ENCODE measurements at regions not wholly inside any gene's neighbourhood (a gene's known extent, or its start where the extent isn't known, plus 50 kb on each side); places are given as distances from the start of the nearest gene placed in this dataset.

- no peaks in the 10 kb centered on the region for H3K4me1 ChIP-seq (ENCODE audit: control insufficient read depth, insufficient read depth, low read length)
- no peak overlapping the region for H3K4me3 ChIP-seq (ENCODE audit: low read length)
- H3K27me3 ChIP-seq (replicated peaks; ENCODE audit: control insufficient read depth, insufficient read depth, low read length), result no peaks in the 10 kb centered on the region
- no peak overlapping the region for H3K9ac ChIP-seq (ENCODE audit: low read length)
- H3K36me3 ChIP-seq (ENCODE audit: control insufficient read depth, insufficient read depth, low read length, severe bottlenecking), result no peaks in the 10 kb centered on the region
- H3K9me3 ChIP-seq (ENCODE audit: control insufficient read depth, low read length), result no peaks in the 10 kb centered on the region
- no peak for DNase-seq (ENCODE audit: low read depth)
These were observed 139.4 kb downstream of the OSR1 start for GRCh38 chr2:19219060-19219459.

GRCh38 chr2:19218166-19218565, 140.3 kb downstream of the OSR1 start:
- no peak overlapping the region for H3K4me3 ChIP-seq (ENCODE audit: low read length)
- H3K9me3 ChIP-seq (ENCODE audit: control insufficient read depth, low read length), result no peaks in the 10 kb centered on the region
- DNase-seq (ENCODE audit: low read depth), result no peak
- no peaks in the 10 kb centered on the region for H3K36me3 ChIP-seq (ENCODE audit: control insufficient read depth, insufficient read depth, low read length, severe bottlenecking)
- no peaks in the 10 kb centered on the region for H3K27me3 ChIP-seq (replicated peaks; ENCODE audit: control insufficient read depth, insufficient read depth, low read length)
- H3K4me1 ChIP-seq (ENCODE audit: control insufficient read depth, insufficient read depth, low read length), result no peaks in the 10 kb centered on the region
- H3K9ac ChIP-seq (ENCODE audit: low read length), result no peak overlapping the region

GRCh38 chr2:19216676-19217602, 141.5 kb downstream of the OSR1 start:
- H3K27me3 ChIP-seq (replicated peaks; ENCODE audit: control insufficient read depth, insufficient read depth, low read length), result no peaks in the 10 kb centered on the region
- peak; percentile 38 for DNase-seq (ENCODE audit: low read depth)

GRCh38 chr2:19216238-19216637, 142.2 kb downstream of the OSR1 start:
- no peaks in the 10 kb centered on the region for H3K4me1 ChIP-seq (ENCODE audit: control insufficient read depth, insufficient read depth, low read length)
- H3K27me3 ChIP-seq (replicated peaks; ENCODE audit: control insufficient read depth, insufficient read depth, low read length), result no peaks in the 10 kb centered on the region
- no peaks in the 10 kb centered on the region for H3K36me3 ChIP-seq (ENCODE audit: control insufficient read depth, insufficient read depth, low read length, severe bottlenecking)
- DNase-seq (ENCODE audit: low read depth), result no peak
- H3K9me3 ChIP-seq (ENCODE audit: control insufficient read depth, low read length), result no peaks in the 10 kb centered on the region
- H3K4me3 ChIP-seq (ENCODE audit: low read length), result no peak overlapping the region
- no peak overlapping the region for H3K9ac ChIP-seq (ENCODE audit: low read length)

More at GRCh38 chr2:19216676-19217602, 141.5 kb downstream of the OSR1 start:
- Histone ChIP-seq H3K4me1 (ENCODE audit: control insufficient read depth, insufficient read depth, low read length) (no peaks in the 10 kb centered on the region), H3K9me3 (ENCODE audit: control insufficient read depth, low read length) (no peaks in the 10 kb centered on the region), H3K36me3 (ENCODE audit: control insufficient read depth, insufficient read depth, low read length, severe bottlenecking) (no peaks in the 10 kb centered on the region), H3K9ac (ENCODE audit: low read length) (no peak overlapping the region), H3K4me3 (ENCODE audit: low read length) (no peak overlapping the region)

- no peak for DNase-seq (ENCODE audit: low read depth)
- no peaks in the 10 kb centered on the region for H3K36me3 ChIP-seq (ENCODE audit: control insufficient read depth, insufficient read depth, low read length, severe bottlenecking)
- no peak overlapping the region for H3K4me3 ChIP-seq (ENCODE audit: low read length)
- no peak overlapping the region for H3K9ac ChIP-seq (ENCODE audit: low read length)
- H3K27me3 ChIP-seq (replicated peaks; ENCODE audit: control insufficient read depth, insufficient read depth, low read length), result no peaks in the 10 kb centered on the region
- no peaks in the 10 kb centered on the region for H3K9me3 ChIP-seq (ENCODE audit: control insufficient read depth, low read length)
- H3K4me1 ChIP-seq (ENCODE audit: control insufficient read depth, insufficient read depth, low read length), result no peaks in the 10 kb centered on the region
These were observed 143.6 kb downstream of the OSR1 start for GRCh38 chr2:19214682-19215391.

- H3K36me3 ChIP-seq (ENCODE audit: control insufficient read depth, insufficient read depth, low read length, severe bottlenecking), result no peaks in the 10 kb centered on the region
- H3K9ac ChIP-seq (ENCODE audit: low read length), result no peak overlapping the region
- no peak overlapping the region for H3K4me3 ChIP-seq (ENCODE audit: low read length)
- H3K9me3 ChIP-seq (ENCODE audit: control insufficient read depth, low read length), result no peaks in the 10 kb centered on the region
- no peak for DNase-seq (ENCODE audit: low read depth)
- peaks cover 19% of the 10 kb centered on the region for H3K4me1 ChIP-seq (ENCODE audit: control insufficient read depth, insufficient read depth, low read length)
- no peaks in the 10 kb centered on the region for H3K27me3 ChIP-seq (replicated peaks; ENCODE audit: control insufficient read depth, insufficient read depth, low read length)
These were observed 148.7 kb downstream of the OSR1 start for GRCh38 chr2:19209575-19210341.

GRCh38 chr2:19208479-19209199, 149.8 kb downstream of the OSR1 start:
- DNase-seq (ENCODE audit: low read depth), result no peak
- Histone ChIP-seq H3K36me3 (ENCODE audit: control insufficient read depth, insufficient read depth, low read length, severe bottlenecking) (no peaks in the 10 kb centered on the region), H3K4me1 (ENCODE audit: control insufficient read depth, insufficient read depth, low read length) (peaks cover 23% of the 10 kb centered on the region), H3K9ac (ENCODE audit: low read length) (no peak overlapping the region), H3K27me3 (replicated peaks; ENCODE audit: control insufficient read depth, insufficient read depth, low read length) (no peaks in the 10 kb centered on the region), H3K9me3 (ENCODE audit: control insufficient read depth, low read length) (no peaks in the 10 kb centered on the region), H3K4me3 (ENCODE audit: low read length) (no peak overlapping the region)

GRCh38 chr2:19207452-19207851, 151.0 kb downstream of the OSR1 start:
- Histone ChIP-seq H3K4me3 (ENCODE audit: low read length) (no peak overlapping the region), H3K27me3 (replicated peaks; ENCODE audit: control insufficient read depth, insufficient read depth, low read length) (no peaks in the 10 kb centered on the region), H3K9ac (ENCODE audit: low read length) (no peak overlapping the region), H3K9me3 (ENCODE audit: control insufficient read depth, low read length) (no peaks in the 10 kb centered on the region), H3K36me3 (ENCODE audit: control insufficient read depth, insufficient read depth, low read length, severe bottlenecking) (no peaks in the 10 kb centered on the region), H3K4me1 (ENCODE audit: control insufficient read depth, insufficient read depth, low read length) (peaks cover 25% of the 10 kb centered on the region)
- no peak for DNase-seq (ENCODE audit: low read depth)

- no peaks in the 10 kb centered on the region for H3K27me3 ChIP-seq (replicated peaks; ENCODE audit: control insufficient read depth, insufficient read depth, low read length)
- DNase-seq (ENCODE audit: low read depth), result peak; percentile 51
- H3K9me3 ChIP-seq (ENCODE audit: control insufficient read depth, low read length), result no peaks in the 10 kb centered on the region
- no peak overlapping the region for H3K4me3 ChIP-seq (ENCODE audit: low read length)
- H3K36me3 ChIP-seq (ENCODE audit: control insufficient read depth, insufficient read depth, low read length, severe bottlenecking), result no peaks in the 10 kb centered on the region
- peaks cover 25% of the 10 kb centered on the region for H3K4me1 ChIP-seq (ENCODE audit: control insufficient read depth, insufficient read depth, low read length)
- no peak overlapping the region for H3K9ac ChIP-seq (ENCODE audit: low read length)
These were observed 152.4 kb downstream of the OSR1 start for GRCh38 chr2:19205983-19206533.

GRCh38 chr2:19203866-19204265, 154.6 kb downstream of the OSR1 start:
- no peaks in the 10 kb centered on the region for H3K9me3 ChIP-seq (ENCODE audit: control insufficient read depth, low read length)

More at GRCh38 chr2:19203866-19204265, 154.6 kb downstream of the OSR1 start:
- no peak for DNase-seq (ENCODE audit: low read depth)
- no peaks in the 10 kb centered on the region for H3K36me3 ChIP-seq (ENCODE audit: control insufficient read depth, insufficient read depth, low read length, severe bottlenecking)
- H3K4me1 ChIP-seq (ENCODE audit: control insufficient read depth, insufficient read depth, low read length), result peaks cover 25% of the 10 kb centered on the region
- no peak overlapping the region for H3K4me3 ChIP-seq (ENCODE audit: low read length)
- H3K27me3 ChIP-seq (replicated peaks; ENCODE audit: control insufficient read depth, insufficient read depth, low read length), result no peaks in the 10 kb centered on the region
- H3K9ac ChIP-seq (ENCODE audit: low read length), result no peak overlapping the region

Data from adipocyte (in vitro differentiated cells).